Bronchial epithelial cell (primary cell): ENCODE measurements at regions not wholly inside any gene's neighbourhood (a gene's known extent, or its start where the extent isn't known, plus 50 kb on each side); places are given as distances from the start of the nearest gene placed in this dataset.

Experiments used
- DNase-seq: peaks from one replicate; pipeline ENCODE4 v3.0.0-alpha.2; 2010; ENCODE audit warnings: low read depth
- FAIRE-seq: peaks from 2 replicates; lab custom pipeline; 2011; peaks lifted over from hg19 to GRCh38; lab: Jason Lieb, UNC
- H3K27me3 ChIP-seq: 2 replicates; pipeline ENCODE4 v1.5.1; 2011; ENCODE audit warnings: low read length; ENCODE audit not compliant: control insufficient read depth, insufficient read depth
- H3K36me3 ChIP-seq: 2 replicates; pipeline ENCODE4 v1.5.1; 2011; ENCODE audit warnings: low read length; ENCODE audit not compliant: control insufficient read depth, insufficient read depth
- H3K4me3 ChIP-seq: 2 replicates; pipeline ENCODE4 v1.5.1; 2011; ENCODE audit warnings: mild to moderate bottlenecking, low read depth, low read length, control low read depth
- CTCF ChIP-seq: IDR thresholded peaks from 2 replicates; pipeline ENCODE4 v1.5.1; 2011; ENCODE audit warnings: mild to moderate bottlenecking, moderate library complexity, low read length, control low read depth, inconsistent platforms; ENCODE audit not compliant: insufficient read depth, severe bottlenecking

GRCh38 chr16:51024703-51025102 is 126.4 kb downstream of the SALL1 start:
- no peak for DNase-seq
- Histone ChIP-seq H3K4me3 (no peak overlapping the region), H3K36me3 (no peaks in the 10 kb centered on the region), H3K27me3 (no peaks in the 10 kb centered on the region)
- TF ChIP-seq CTCF = no peak
- no peak for FAIRE-seq

- H3K4me3 ChIP-seq = no peak overlapping the region
- no peak for DNase-seq
Observed at GRCh38 chr16:51022955-51023354, 128.1 kb downstream of the SALL1 start.

GRCh38 chr16:51019617-51020016 is 131.5 kb downstream of the SALL1 start:
- FAIRE-seq (no peak), DNase-seq (no peak)
- no peak for TF ChIP-seq CTCF
- Histone ChIP-seq H3K36me3 (no peaks in the 10 kb centered on the region), H3K27me3 (no peaks in the 10 kb centered on the region), H3K4me3 (no peak overlapping the region)

More at GRCh38 chr16:51022955-51023354, 128.1 kb downstream of the SALL1 start:
- FAIRE-seq = no peak
- no peaks in the 10 kb centered on the region for H3K27me3 ChIP-seq
- no peaks in the 10 kb centered on the region for H3K36me3 ChIP-seq
- TF ChIP-seq CTCF = no peak

GRCh38 chr16:51017969-51018368 is 133.1 kb downstream of the SALL1 start:
- Histone ChIP-seq H3K36me3 (no peaks in the 10 kb centered on the region), H3K4me3 (no peak overlapping the region), H3K27me3 (no peaks in the 10 kb centered on the region)
- TF ChIP-seq CTCF = no peak
- DNase-seq = no peak
- FAIRE-seq = no peak

GRCh38 chr16:51012396-51012795 is 138.7 kb downstream of the SALL1 start:
- no peak for DNase-seq
- no peak for TF ChIP-seq CTCF
- FAIRE-seq = no peak
- Histone ChIP-seq H3K4me3 (no peak overlapping the region), H3K36me3 (no peaks in the 10 kb centered on the region), H3K27me3 (no peaks in the 10 kb centered on the region)

- H3K27me3 ChIP-seq = no peaks in the 10 kb centered on the region
- FAIRE-seq = no peak
- DNase-seq = no peak
- no peaks in the 10 kb centered on the region for H3K36me3 ChIP-seq
- H3K4me3 ChIP-seq = no peak overlapping the region
- no peak for TF ChIP-seq CTCF
Observed at GRCh38 chr16:51010817-51011216, 140.3 kb downstream of the SALL1 start.
